A673 (cell line): ENCODE measurements at regions not wholly inside any gene's neighbourhood (a gene's known extent, or its start where the extent isn't known, plus 50 kb on each side); places are given as distances from the start of the nearest gene placed in this dataset.

Experiments
- EZH2 ChIP-seq: fragments of 200-600 bp; sonication (generic); IDR thresholded peaks from 2 replicates; pipeline ENCODE4 v1.6.1; 2017; ENCODE audit warnings: borderline replicate concordance, low read depth, mild to moderate bottlenecking, mixed read lengths, antibody characterized with exemption, low read length; ENCODE audit not compliant: poor library complexity, severe bottlenecking
- TF ChIP-seq, protein P1 (sequence below): fragments of 300-800, 200-600 bp; sonication (generic); conservative IDR thresholded peaks from 2 replicates; pipeline ENCODE4 v1.5.1; 2017; ENCODE audit warnings: low read depth, mild to moderate bottlenecking, antibody characterized with exemption, low read length, moderate library complexity, mixed read lengths

DNA sequence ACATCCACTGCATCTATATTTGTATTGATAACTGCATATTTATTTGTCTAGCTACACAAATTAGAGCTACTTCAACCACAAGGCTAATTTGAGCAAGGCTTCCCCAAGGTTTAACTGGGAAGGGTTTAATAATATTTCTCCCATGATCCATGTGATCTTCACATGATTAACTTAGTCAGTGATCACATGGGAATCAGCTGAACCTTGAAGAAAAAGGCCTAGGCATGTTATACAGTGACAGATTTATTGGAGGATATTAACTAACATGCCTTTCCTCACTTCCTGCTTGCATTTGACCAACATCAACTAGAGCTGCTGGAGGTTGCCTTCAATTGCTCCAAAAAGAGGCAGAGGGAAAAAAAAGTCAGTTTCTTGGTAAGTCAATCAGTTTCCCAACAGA, 417.0 kb downstream of the HAO1 start:
- TF ChIP-seq, protein P1, sequence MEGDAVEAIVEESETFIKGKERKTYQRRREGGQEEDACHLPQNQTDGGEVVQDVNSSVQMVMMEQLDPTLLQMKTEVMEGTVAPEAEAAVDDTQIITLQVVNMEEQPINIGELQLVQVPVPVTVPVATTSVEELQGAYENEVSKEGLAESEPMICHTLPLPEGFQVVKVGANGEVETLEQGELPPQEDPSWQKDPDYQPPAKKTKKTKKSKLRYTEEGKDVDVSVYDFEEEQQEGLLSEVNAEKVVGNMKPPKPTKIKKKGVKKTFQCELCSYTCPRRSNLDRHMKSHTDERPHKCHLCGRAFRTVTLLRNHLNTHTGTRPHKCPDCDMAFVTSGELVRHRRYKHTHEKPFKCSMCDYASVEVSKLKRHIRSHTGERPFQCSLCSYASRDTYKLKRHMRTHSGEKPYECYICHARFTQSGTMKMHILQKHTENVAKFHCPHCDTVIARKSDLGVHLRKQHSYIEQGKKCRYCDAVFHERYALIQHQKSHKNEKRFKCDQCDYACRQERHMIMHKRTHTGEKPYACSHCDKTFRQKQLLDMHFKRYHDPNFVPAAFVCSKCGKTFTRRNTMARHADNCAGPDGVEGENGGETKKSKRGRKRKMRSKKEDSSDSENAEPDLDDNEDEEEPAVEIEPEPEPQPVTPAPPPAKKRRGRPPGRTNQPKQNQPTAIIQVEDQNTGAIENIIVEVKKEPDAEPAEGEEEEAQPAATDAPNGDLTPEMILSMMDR = no peak
- no peak for TF ChIP-seq EZH2
